T-cell (primary cell): ENCODE measurements at regions not wholly inside any gene's neighbourhood (a gene's known extent, or its start where the extent isn't known, plus 50 kb on each side); places are given as distances from the start of the nearest gene placed in this dataset.

Experiments
- ATAC-seq, 4 experiments: fragments of 200-7000 bp in 3 of 4; fragments of 150-1000 bp in 1 of 4; cut with Tn5 transposase; replicated peaks in 1 of 4; 1 replicate in 3 of 4; 2 replicates in 1 of 4; pipeline ENCODE4 v1.10.0; 2021; ENCODE audit warnings: moderate library complexity in 3 of 4, mild to moderate bottlenecking in 2 of 4, moderate number of reproducible peaks in 1 of 4
- CTCF ChIA-PET, 2 donors: fragments of 300-600 bp; sonication (Branson Sonifier 250); formaldehyde crosslinking; loops; one replicate each; lab custom pipeline; 2022; ENCODE audit warnings: antibody characterized with exemption in 2 of 2; lab: Charles Lee
- POLR2A ChIA-PET, 2 donors: fragments of 300-600 bp; sonication (Branson Sonifier 250); formaldehyde crosslinking; loops; one replicate each; lab custom pipeline; 2022; ENCODE audit warnings: antibody characterized with exemption in 2 of 2; lab: Charles Lee
- DNase-seq, 35 experiments: peaks; one replicate each; pipeline versions ENCODE4 v3.0.0 to v3.0.0-alpha.2; 2013 to 2023
- H3K27ac ChIP-seq: one replicate; pipeline ENCODE4 v1.5.1; 2013; ENCODE audit warnings: low read length
- H3K27me3 ChIP-seq, 2 experiments: replicated peaks in 1 of 2; 1 replicate in 1 of 2; 2 replicates in 1 of 2; pipeline versions ENCODE4 v1.6.1 to v1.7.0; 2013; ENCODE audit warnings: low read length in 1 of 2, mixed read lengths in 1 of 2; ENCODE audit not compliant: control insufficient read depth in 2 of 2, insufficient read depth in 2 of 2; ENCODE audit errors: extremely low read depth in 1 of 2
- H3K36me3 ChIP-seq, 2 donors: 1 replicate in 1 of 2; 2 replicates in 1 of 2; pipeline versions ENCODE4 v1.6.1 to v1.7.0; 2013; ENCODE audit warnings: low read length in 1 of 2; ENCODE audit not compliant: control insufficient read depth in 2 of 2, insufficient read depth in 1 of 2; ENCODE audit errors: extremely low read depth in 1 of 2
- H3K4me1 ChIP-seq, 2 experiments: 1 replicate in 1 of 2; 2 replicates in 1 of 2; pipeline versions ENCODE4 v1.6.1 to v1.7.0; 2013; ENCODE audit warnings: low read length in 2 of 2, mixed read lengths in 1 of 2; ENCODE audit not compliant: insufficient read depth in 2 of 2, control insufficient read depth in 1 of 2; ENCODE audit errors: extremely low read depth in 1 of 2
- H3K4me3 ChIP-seq, 2 donors: 1 replicate in 1 of 2; 2 replicates in 1 of 2; pipeline versions ENCODE4 v1.5.1 to v1.7.0; 2013; ENCODE audit warnings: mild to moderate bottlenecking in 2 of 2, low read length in 1 of 2, moderate library complexity in 1 of 2; ENCODE audit not compliant: control insufficient read depth in 1 of 2; ENCODE audit errors: extremely low read depth in 1 of 2
- H3K9me3 ChIP-seq: 2 replicates; pipeline ENCODE4 v1.7.0; 2013
- H3K27ac Mint-ChIP-seq, 2 donors: one replicate each; pipeline ENCODE4 v1.8.0; 2020 to 2021; ENCODE audit warnings: mild to moderate bottlenecking in 2 of 2, mixed read lengths in 2 of 2
- H3K27me3 Mint-ChIP-seq, 2 donors: one replicate each; pipeline ENCODE4 v1.8.0; 2021 to 2022; ENCODE audit warnings: mixed read lengths in 2 of 2
- H3K36me3 Mint-ChIP-seq: one replicate; pipeline ENCODE4 v1.8.0; 2021; ENCODE audit warnings: mixed read lengths
- H3K4me1 Mint-ChIP-seq, 3 donors: one replicate each; pipeline ENCODE4 v1.8.0; 2020 to 2022; ENCODE audit warnings: mixed read lengths in 3 of 3, mild to moderate bottlenecking in 1 of 3
- H3K4me3 Mint-ChIP-seq, 3 donors: one replicate each; pipeline ENCODE4 v1.8.0; 2020 to 2022; ENCODE audit warnings: mild to moderate bottlenecking in 3 of 3, mixed read lengths in 3 of 3, moderate library complexity in 3 of 3
- H3K9me3 Mint-ChIP-seq, 3 donors: one replicate each; pipeline ENCODE4 v1.8.0; 2020 to 2022; ENCODE audit warnings: mixed read lengths in 3 of 3
- WGBS: methylation state at CpG from one replicate; pipeline ENCODE4 v1.1.5; 2013; ENCODE audit warnings: missing lambda C conversion rate; ENCODE audit not compliant: insufficient coverage; 5-methylcytosine and 5-hydroxymethylcytosine counted together

GRCh38 chr2:138948070-138948539, 167.9 kb upstream of the NXPH2 start:
- Histone ChIP-seq H3K4me3 (no peak overlapping the region), H3K4me1 (no peaks in the 10 kb centered on the region), H3K36me3 (no peaks in the 10 kb centered on the region), H3K27me3 (no peaks in the 10 kb centered on the region), H3K9me3 (no peaks in the 10 kb centered on the region), H3K27ac (no peak overlapping the region)
- H3K9me3 Mint-ChIP-seq = peaks cover 0 to 10% (median 0%) of the 10 kb centered on the region in 3 donors
- no peaks in the 10 kb centered on the region for H3K36me3 Mint-ChIP-seq
- 0% methylated on average over 1 of the region's 1 CpG for WGBS
- DNase-seq (no peak), ATAC-seq (no peak)
- H3K4me1 Mint-ChIP-seq = no peaks in the 10 kb centered on the region
- ChIA-PET POLR2A (no interaction called here), CTCF (no interaction called here)
- no peak overlapping the region for H3K4me3 Mint-ChIP-seq
- H3K27ac Mint-ChIP-seq = no peak overlapping the region
- no peaks in the 10 kb centered on the region for H3K27me3 Mint-ChIP-seq

- Mint-ChIP-seq H3K9me3 (peaks cover 2 to 14% (median 14%) of the 10 kb centered on the region in 3 donors), H3K4me3 (no peak overlapping the region), H3K27me3 (no peaks in the 10 kb centered on the region), H3K27ac (no peak overlapping the region), H3K36me3 (no peaks in the 10 kb centered on the region), H3K4me1 (no peaks in the 10 kb centered on the region)
- Histone ChIP-seq H3K36me3 (no peaks in the 10 kb centered on the region), H3K4me3 (no peak overlapping the region), H3K27me3 (no peaks in the 10 kb centered on the region), H3K27ac (no peak overlapping the region), H3K9me3 (no peaks in the 10 kb centered on the region), H3K4me1 (no peaks in the 10 kb centered on the region)
- ChIA-PET POLR2A (interaction anchor here in 1 of 2 donors (0.6 kb wide), 1 partner anchor 1762 kb away, joined by 10 read pairs; no protein-coding TSS in a partner anchor), CTCF (no interaction called here)
- DNase-seq = no peak
- no peak for ATAC-seq
- no CpG with 5 or more reads among the region's 2 CpGs for WGBS
Measured at GRCh38 chr2:138943470-138943869, 163.3 kb upstream of the NXPH2 start.

- Mint-ChIP-seq H3K36me3 (no peaks in the 10 kb centered on the region), H3K9me3 (peaks cover 2 to 14% (median 14%) of the 10 kb centered on the region in 3 donors), H3K27me3 (no peaks in the 10 kb centered on the region), H3K4me1 (no peaks in the 10 kb centered on the region), H3K27ac (no peak overlapping the region), H3K4me3 (no peak overlapping the region)
- H3K4me3 ChIP-seq = no peak overlapping the region
- H3K27me3 ChIP-seq = no peaks in the 10 kb centered on the region
- CTCF ChIA-PET = no interaction called here
- POLR2A ChIA-PET = no interaction called here
- 66% methylated on average over 5 of the region's 6 CpGs for WGBS
- H3K36me3 ChIP-seq = no peaks in the 10 kb centered on the region
- DNase-seq (no peak), ATAC-seq (no peak)
- no peak overlapping the region for H3K27ac ChIP-seq
- H3K9me3 ChIP-seq = no peaks in the 10 kb centered on the region
- H3K4me1 ChIP-seq = no peaks in the 10 kb centered on the region
Measured at GRCh38 chr2:138942466-138942865, 162.3 kb upstream of the NXPH2 start.

GRCh38 chr2:138931284-138932256, 151.4 kb upstream of the NXPH2 start:
- no peaks in the 10 kb centered on the region for H3K4me1 Mint-ChIP-seq
- no peak overlapping the region for H3K27ac ChIP-seq
- WGBS = 77% methylated on average over 15 of the region's 18 CpGs
- ATAC-seq = no peak
- POLR2A ChIA-PET = no interaction called here
- no peaks in the 10 kb centered on the region for H3K27me3 Mint-ChIP-seq
- H3K4me3 Mint-ChIP-seq = no peak overlapping the region
- DNase-seq = no peak
- H3K36me3 Mint-ChIP-seq = no peaks in the 10 kb centered on the region
- no peak overlapping the region for H3K4me3 ChIP-seq
- no peaks in the 10 kb centered on the region for H3K4me1 ChIP-seq
- CTCF ChIA-PET = interaction anchor here in 1 of 2 donors (0.7 kb wide), 1 partner anchor 498 kb away, joined by 3 read pairs; no protein-coding TSS in a partner anchor
- peaks cover 0 to 16% (median 0%) of the 10 kb centered on the region in 3 donors for H3K9me3 Mint-ChIP-seq
- H3K9me3 ChIP-seq = no peaks in the 10 kb centered on the region
- no peaks in the 10 kb centered on the region for H3K27me3 ChIP-seq
- no peaks in the 10 kb centered on the region for H3K36me3 ChIP-seq
- H3K27ac Mint-ChIP-seq = no peak overlapping the region

- H3K27me3 ChIP-seq = no peaks in the 10 kb centered on the region
- H3K36me3 ChIP-seq = no peaks in the 10 kb centered on the region
- no peak overlapping the region for H3K27ac ChIP-seq
- Mint-ChIP-seq H3K9me3 (peaks cover 0 to 16% (median 0%) of the 10 kb centered on the region in 3 donors), H3K36me3 (no peaks in the 10 kb centered on the region), H3K4me1 (no peaks in the 10 kb centered on the region), H3K27me3 (no peaks in the 10 kb centered on the region), H3K27ac (no peak overlapping the region), H3K4me3 (no peak overlapping the region)
- no peaks in the 10 kb centered on the region for H3K4me1 ChIP-seq
- no CpG with 5 or more reads among the region's 6 CpGs for WGBS
- ChIA-PET CTCF (no interaction called here), POLR2A (no interaction called here)
- ATAC-seq = no peak
- DNase-seq = no peak
- no peaks in the 10 kb centered on the region for H3K9me3 ChIP-seq
- H3K4me3 ChIP-seq = no peak overlapping the region
Measured at GRCh38 chr2:138930571-138930970, 150.4 kb upstream of the NXPH2 start.

GRCh38 chr2:138928374-138929021, 148.3 kb upstream of the NXPH2 start:
- no peak overlapping the region for H3K4me3 Mint-ChIP-seq
- H3K36me3 ChIP-seq = no peaks in the 10 kb centered on the region
- H3K27me3 ChIP-seq = no peaks in the 10 kb centered on the region
- H3K9me3 Mint-ChIP-seq = peaks cover 0 to 16% (median 0%) of the 10 kb centered on the region in 3 donors
- H3K36me3 Mint-ChIP-seq = no peaks in the 10 kb centered on the region
- ChIA-PET CTCF (interaction anchor here in 1 of 2 donors (0.6 kb wide), 1 partner anchor 72 kb away, joined by 3 read pairs; no protein-coding TSS in a partner anchor), POLR2A (no interaction called here)
- ATAC-seq (no peak), DNase-seq (no peak)
- no peaks in the 10 kb centered on the region for H3K27me3 Mint-ChIP-seq
- WGBS = 50% methylated on average over 1 of the region's 1 CpG
- H3K9me3 ChIP-seq = no peaks in the 10 kb centered on the region
- no peak overlapping the region for H3K4me3 ChIP-seq
- H3K27ac ChIP-seq = no peak overlapping the region
- H3K4me1 Mint-ChIP-seq = no peaks in the 10 kb centered on the region
- H3K27ac Mint-ChIP-seq = no peak overlapping the region
- no peaks in the 10 kb centered on the region for H3K4me1 ChIP-seq
